Glomerular visceral epithelial cell (primary cell): ENCODE measurements at regions not wholly inside any gene's neighbourhood (a gene's known extent, or its start where the extent isn't known, plus 50 kb on each side); places are given as distances from the start of the nearest gene placed in this dataset.
"Not testable (repeated sequence)": the region's sequence is repeated elsewhere in the genome, so short reads cannot be mapped to it uniquely, and the experiment has no call there.

Source experiments
- DNase-seq: peaks from one replicate; pipeline ENCODE4 v3.0.0-alpha.2; 2016; ENCODE audit errors: extremely low spot score

- DNase-seq, result no peak
These were observed 79.5 kb upstream of the SOX11 start for GRCh38 chr2:5612666-5613065.

- DNase-seq, result no peak
These were observed 76.2 kb upstream of the SOX11 start for GRCh38 chr2:5616019-5616418.

GRCh38 chr2:5617358-5617757, 74.8 kb upstream of the SOX11 start:
- no peak for DNase-seq

GRCh38 chr2:5617796-5618195, 74.4 kb upstream of the SOX11 start:
- DNase-seq, result no peak

- no peak for DNase-seq
These were observed 73.9 kb upstream of the SOX11 start for GRCh38 chr2:5618271-5618670.

GRCh38 chr2:5625556-5626065, 66.6 kb upstream of the SOX11 start:
- DNase-seq, result not testable (repeated sequence)

GRCh38 chr2:5628484-5628883, 63.7 kb upstream of the SOX11 start:
- not testable (repeated sequence) for DNase-seq

- DNase-seq, result not testable (repeated sequence)
These were observed 62.7 kb upstream of the SOX11 start for GRCh38 chr2:5629510-5629909.

GRCh38 chr2:5637051-5637450, 55.1 kb upstream of the SOX11 start:
- DNase-seq, result not testable (repeated sequence)
